Hindlimb muscle (tissue), 1 donor: ENCODE measurements at regions not wholly inside any gene's neighbourhood (a gene's known extent, or its start where the extent isn't known, plus 50 kb on each side); places are given as distances from the start of the nearest gene placed in this dataset.
"Not testable (repeated sequence)": the region's sequence is repeated elsewhere in the genome, so short reads cannot be mapped to it uniquely, and the experiment has no call there.

Experiments
- DNase-seq: peaks from one replicate; pipeline ENCODE4 v3.0.0-alpha.2; 2013

DNA sequence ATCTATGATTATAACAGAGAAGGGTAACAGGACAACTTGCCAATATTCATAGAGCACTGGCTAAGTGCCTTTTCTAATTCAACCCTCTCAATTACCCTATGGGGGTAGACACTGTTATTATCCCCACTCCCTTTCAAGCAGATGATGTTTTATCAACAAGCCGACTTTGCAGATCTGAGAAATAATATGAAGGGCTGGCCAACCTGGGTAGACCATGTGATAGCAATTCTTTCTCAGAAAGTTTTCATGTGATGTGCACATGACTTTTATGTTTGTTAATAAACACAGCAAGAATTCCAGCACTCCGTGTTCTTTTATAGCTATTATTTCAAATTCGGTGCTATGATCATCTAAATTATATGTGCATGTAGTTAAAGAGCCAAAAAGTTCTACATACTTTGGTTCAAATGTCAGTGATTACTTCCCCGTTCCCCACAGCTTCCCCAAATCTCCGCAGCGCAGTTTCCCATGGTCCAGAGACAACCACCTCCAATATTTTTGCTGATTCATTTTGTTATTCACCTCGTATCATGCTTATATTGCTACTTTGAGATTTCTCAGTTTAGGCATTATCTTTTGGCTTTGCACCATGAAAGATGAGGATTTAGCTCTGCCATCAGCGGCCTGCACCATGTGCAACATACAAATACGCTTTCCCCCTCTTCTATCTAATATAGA is 96.7 kb upstream of the GADD45A start:
- no peak for DNase-seq

- DNase-seq: no peak
These were observed 95.3 kb upstream of the GADD45A start for GRCh38 chr1:67589519-67590233.

- no peak for DNase-seq
These were observed 94.7 kb upstream of the GADD45A start for GRCh38 chr1:67590329-67590728.

GRCh38 chr1:67594764-67595163 is 90.2 kb upstream of the GADD45A start:
- no peak for DNase-seq

GRCh38 chr1:67596674-67597073 is 88.3 kb upstream of the GADD45A start:
- no peak for DNase-seq

- no peak for DNase-seq
These were observed 87.7 kb upstream of the GADD45A start for GRCh38 chr1:67597336-67597735.

GRCh38 chr1:67599085-67599484 is 85.9 kb upstream of the GADD45A start:
- no peak for DNase-seq

- no peak for DNase-seq
These were observed 83.5 kb upstream of the GADD45A start for GRCh38 chr1:67601539-67601938.

- DNase-seq: no peak
These were observed 83.0 kb upstream of the GADD45A start for GRCh38 chr1:67601955-67602354.

- no peak for DNase-seq
These were observed 80.2 kb upstream of the GADD45A start for GRCh38 chr1:67604778-67605177.

DNA sequence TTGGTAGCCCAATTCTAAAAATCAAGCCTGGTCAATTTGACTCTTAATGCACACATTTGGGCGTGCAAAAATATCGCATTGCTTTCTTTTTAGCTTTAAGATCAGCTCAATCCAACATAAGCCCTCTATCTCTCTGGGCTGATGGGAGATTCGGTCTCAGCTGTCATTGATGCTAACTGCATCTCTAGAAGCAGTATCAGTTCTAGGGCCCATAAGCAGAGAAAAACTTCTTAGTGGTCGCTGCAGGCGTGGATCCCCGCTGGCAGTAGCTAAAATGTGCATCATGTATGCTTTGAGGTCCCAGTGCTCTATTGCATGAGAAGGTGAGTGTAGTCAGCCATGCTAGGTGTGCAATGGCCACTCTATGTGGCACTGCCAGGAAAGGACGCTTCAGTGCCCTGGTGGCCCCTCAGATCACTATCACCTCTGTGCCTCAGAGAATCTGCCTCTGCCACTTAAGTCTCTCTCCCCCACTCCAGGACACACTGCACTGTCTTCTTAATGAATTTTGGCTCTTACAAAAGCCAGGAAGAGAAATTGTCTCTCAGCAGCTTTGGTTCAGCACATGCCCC is 79.7 kb upstream of the GADD45A start:
- no peak for DNase-seq

GRCh38 chr1:67607286-67607685 is 77.7 kb upstream of the GADD45A start:
- no peak for DNase-seq

DNA sequence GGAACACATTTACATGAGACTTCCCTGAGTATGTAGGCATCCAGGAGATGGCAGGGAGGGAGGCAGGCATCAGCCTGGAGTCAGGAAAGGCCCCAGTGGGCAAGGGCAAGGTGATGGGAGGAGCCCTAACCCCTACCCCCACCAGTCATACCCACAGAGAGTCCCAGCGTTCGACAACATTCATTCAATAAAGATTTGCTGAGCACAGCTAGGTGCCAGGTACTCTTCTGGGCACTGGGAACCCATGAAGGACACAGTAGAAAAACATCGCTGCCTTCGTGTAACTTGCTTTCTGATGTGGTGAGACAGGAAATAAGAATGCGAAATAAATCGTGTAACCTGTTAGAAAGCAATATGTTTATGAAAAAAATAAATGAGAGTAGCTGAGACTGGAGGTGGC is 77.3 kb upstream of the GADD45A start:
- no peak for DNase-seq

GRCh38 chr1:67608661-67609576 is 76.1 kb upstream of the GADD45A start:
- DNase-seq: no peak

DNA sequence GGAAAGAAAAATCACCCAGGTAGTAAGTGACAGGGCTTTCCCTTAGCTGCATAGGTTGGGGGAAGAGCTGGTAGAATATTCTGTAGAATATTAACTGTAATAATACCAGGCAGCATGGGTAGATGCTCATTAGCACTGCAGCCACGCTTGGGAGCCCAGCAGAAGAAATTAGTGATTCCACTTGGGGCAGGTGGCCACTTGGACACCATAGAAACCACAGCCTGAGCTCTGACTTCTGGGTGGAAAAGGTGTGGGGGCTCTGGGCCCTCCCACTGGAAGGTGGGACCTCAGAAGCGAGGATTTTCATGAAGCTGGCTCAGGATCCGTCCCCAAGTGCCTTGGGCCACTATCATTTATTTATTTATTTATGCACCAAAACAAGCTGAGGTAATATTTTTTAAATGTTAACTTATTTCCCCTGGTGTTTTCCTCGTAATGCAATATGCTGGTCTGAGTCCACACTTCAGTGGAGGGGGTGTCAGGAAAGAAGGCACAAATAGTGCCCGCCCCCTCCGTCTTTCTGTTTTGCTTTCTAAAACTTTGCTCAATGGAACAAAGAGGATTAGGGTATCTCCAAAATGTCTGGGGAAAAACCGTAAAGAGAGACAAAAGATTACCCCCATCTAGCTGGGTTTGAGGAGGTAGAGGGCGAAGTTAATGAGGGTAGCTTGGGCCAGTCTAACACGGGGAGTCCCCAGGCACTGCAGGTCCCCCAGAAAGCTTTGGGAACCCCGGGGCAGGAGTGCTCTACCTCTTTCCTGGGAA is 75.2 kb upstream of the GADD45A start:
- no peak for DNase-seq

DNA sequence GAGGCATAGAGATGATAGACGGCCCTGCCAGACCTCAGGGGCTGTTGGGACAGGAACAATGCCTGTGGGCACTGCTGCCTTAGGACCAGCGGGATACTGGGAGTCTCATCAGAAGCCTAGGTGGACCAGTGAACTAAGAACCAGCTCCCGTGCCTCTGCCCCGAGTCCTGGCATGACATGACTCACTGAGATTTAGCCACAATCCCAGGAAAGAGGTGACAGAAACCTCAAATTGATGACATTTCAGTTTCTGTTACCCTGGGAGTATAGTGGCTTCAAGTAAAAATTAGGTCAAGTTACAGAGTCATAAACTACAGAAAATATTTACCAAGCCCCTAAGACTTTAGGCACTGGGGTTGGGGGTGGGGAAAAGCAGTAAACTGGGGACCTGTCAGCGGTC is 74.6 kb upstream of the GADD45A start:
- DNase-seq: no peak

DNA sequence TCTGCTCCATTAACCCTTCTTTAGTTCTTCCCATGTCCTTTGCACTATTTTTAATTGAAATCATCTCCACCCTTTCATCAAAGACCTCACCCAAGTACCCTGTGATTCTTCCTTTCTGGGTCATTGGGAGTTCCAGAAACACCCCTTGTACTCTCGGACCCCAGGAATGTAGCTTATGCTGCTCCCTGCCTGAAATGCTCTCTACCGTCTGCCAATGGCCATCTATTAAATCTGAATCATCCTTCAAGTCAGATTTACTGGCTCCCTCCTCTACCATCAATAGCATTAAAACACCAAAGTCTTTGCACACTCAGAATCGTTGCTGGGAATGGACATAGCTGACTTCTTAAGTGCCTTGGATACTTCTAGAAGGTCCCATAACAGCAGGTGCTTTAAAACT is 73.2 kb upstream of the GADD45A start:
- no peak for DNase-seq

GRCh38 chr1:67612788-67613241 is 72.2 kb upstream of the GADD45A start:
- DNase-seq: no peak

DNA sequence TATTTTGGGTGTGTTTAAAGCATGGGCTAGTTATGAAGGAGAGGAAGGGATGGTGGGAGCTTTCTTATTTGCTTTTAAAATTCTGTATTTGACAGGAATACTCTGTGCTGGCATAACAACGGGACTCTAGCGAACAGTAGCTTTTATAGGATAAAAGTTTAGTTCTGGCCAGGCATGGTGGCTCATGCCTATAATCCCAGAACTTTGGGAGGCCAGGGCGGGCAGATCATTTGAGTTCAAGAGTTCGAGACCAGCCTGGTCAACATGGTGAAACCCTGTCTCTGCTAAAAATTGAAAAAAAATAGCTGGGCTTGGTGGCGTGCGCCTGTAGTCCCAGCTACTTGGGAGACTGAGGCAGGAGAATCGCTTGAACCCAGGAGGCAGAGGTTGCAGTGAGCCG is 71.5 kb upstream of the GADD45A start:
- DNase-seq: not testable (repeated sequence)

DNA sequence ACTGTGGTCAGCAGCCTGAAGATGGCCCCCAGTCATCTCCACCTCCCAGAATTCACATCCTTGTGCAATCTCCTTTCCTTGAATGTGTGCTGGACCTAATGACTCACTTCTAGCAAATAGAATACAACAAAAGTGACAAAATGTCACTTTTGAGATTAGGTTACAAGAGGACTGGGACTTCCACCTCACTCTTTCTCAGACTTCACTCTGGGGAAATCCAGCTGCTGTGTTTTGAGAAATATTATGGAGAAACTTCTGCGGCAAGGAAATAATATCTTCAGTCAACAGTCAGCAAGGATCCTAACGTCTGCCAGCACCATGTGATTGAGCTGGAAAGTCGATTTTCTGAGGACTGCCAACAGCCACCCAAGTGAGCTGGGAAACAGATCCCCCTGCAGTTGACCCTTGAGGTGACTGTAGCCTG is 70.5 kb upstream of the GADD45A start:
- DNase-seq: no peak

DNA sequence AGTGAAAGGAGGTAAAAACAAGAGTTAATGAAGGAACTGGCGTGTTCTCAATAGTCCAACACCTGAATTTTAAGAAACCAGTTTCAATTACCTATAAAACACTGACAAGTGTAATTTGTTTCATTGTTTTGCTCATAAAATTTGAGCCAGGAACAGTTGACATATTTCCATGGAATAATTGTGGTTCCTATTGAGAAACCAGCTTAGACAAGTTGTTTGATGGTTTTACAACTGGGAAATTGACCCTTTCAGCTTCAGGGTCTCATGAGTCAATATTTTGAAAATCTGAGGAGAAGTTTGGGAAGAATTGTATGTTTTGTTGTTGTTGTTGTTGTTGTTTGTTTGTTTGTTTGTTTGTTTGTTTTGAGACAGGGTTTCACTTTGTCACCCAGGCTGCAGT is 69.1 kb upstream of the GADD45A start:
- DNase-seq: no peak

- no peak for DNase-seq
These were observed 68.5 kb upstream of the GADD45A start for GRCh38 chr1:67616394-67616985.
